BE2C (cell line): ENCODE measurements at regions not wholly inside any gene's neighbourhood (a gene's known extent, or its start where the extent isn't known, plus 50 kb on each side); places are given as distances from the start of the nearest gene placed in this dataset.

ENCODE experiments used
- DNase-seq: peaks from one replicate; pipeline ENCODE4 v3.0.0-alpha.2; 2020
- H3K27me3 ChIP-seq: fragments of 250-450 bp; sonication (Bioruptor Pico); 2 replicates; pipeline ENCODE4 v1.5.1; 2020; ENCODE audit warnings: mild to moderate bottlenecking
- H3K36me3 ChIP-seq: fragments of 250-450 bp; sonication (Bioruptor Pico); 2 replicates; pipeline ENCODE4 v1.5.1; 2020; ENCODE audit warnings: mild to moderate bottlenecking
- H3K4me1 ChIP-seq: fragments of 250-450 bp; sonication (Bioruptor Pico); 2 replicates; pipeline ENCODE4 v1.5.1; 2020
- H3K4me3 ChIP-seq: 2 replicates; pipeline ENCODE4 v1.5.1; 2011; ENCODE audit warnings: low read depth, low read length
- H3K9me3 ChIP-seq: fragments of 250-450 bp; sonication (Bioruptor Pico); 2 replicates; pipeline ENCODE4 v1.5.1; 2020
- TF ChIP-seq, protein P1 (sequence below): IDR thresholded peaks from 2 replicates; pipeline ENCODE4 v1.5.1; 2012; ENCODE audit warnings: mild to moderate bottlenecking, low read depth, low read length

DNA sequence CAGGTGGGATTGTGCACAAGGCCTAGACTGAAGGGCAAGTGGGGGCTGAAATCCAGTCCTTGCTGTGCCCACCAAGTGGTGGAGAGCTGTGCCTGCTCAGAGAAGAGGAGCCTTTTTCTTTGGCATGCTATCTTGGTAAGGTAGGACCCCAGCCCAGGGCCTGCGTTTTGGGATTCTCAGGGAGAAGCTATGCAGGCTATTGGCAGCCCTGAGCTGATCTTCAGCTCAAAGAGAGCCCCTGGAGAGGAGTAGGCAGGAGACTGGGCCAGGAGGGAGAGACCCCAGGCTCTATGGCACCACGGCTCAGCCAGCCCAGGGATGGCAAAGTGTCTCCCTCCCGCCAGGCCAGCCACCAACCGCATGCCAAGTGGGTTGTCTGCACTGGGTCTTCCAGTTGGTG lies 119.2 kb upstream of the PCBD1 start:
- TF ChIP-seq, protein P1, sequence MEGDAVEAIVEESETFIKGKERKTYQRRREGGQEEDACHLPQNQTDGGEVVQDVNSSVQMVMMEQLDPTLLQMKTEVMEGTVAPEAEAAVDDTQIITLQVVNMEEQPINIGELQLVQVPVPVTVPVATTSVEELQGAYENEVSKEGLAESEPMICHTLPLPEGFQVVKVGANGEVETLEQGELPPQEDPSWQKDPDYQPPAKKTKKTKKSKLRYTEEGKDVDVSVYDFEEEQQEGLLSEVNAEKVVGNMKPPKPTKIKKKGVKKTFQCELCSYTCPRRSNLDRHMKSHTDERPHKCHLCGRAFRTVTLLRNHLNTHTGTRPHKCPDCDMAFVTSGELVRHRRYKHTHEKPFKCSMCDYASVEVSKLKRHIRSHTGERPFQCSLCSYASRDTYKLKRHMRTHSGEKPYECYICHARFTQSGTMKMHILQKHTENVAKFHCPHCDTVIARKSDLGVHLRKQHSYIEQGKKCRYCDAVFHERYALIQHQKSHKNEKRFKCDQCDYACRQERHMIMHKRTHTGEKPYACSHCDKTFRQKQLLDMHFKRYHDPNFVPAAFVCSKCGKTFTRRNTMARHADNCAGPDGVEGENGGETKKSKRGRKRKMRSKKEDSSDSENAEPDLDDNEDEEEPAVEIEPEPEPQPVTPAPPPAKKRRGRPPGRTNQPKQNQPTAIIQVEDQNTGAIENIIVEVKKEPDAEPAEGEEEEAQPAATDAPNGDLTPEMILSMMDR, result no peak
- H3K27me3 ChIP-seq, result no peaks in the 10 kb centered on the region
- peaks cover 8% of the 10 kb centered on the region for H3K4me1 ChIP-seq
- DNase-seq, result no peak
- no peak overlapping the region for H3K4me3 ChIP-seq
- H3K36me3 ChIP-seq, result no peaks in the 10 kb centered on the region
- no peaks in the 10 kb centered on the region for H3K9me3 ChIP-seq

DNA sequence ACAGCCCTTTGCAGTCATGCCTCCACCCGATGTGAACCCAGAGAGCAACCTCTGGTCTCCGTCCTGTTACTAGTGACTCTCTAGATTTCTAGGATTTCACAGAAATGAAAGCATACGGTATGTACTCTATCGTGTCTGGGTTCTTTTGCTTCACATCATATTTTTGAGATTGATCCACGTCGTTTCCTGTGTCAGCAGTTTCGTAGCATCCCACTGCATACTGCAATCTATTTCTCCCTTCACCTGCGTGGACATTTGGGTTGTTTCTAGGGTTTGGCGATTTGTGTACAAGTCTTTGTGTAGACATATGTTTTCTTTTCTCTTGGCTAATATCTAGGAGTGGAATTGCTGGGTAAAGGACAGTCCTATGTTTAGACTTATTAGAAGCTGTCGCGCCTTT lies 119.8 kb upstream of the PCBD1 start:
- DNase-seq, result no peak
- Histone ChIP-seq H3K4me1 (peaks cover 8% of the 10 kb centered on the region), H3K9me3 (no peaks in the 10 kb centered on the region), H3K36me3 (no peaks in the 10 kb centered on the region), H3K27me3 (no peaks in the 10 kb centered on the region), H3K4me3 (no peak overlapping the region)
- TF ChIP-seq, protein P1, result no peak

DNA sequence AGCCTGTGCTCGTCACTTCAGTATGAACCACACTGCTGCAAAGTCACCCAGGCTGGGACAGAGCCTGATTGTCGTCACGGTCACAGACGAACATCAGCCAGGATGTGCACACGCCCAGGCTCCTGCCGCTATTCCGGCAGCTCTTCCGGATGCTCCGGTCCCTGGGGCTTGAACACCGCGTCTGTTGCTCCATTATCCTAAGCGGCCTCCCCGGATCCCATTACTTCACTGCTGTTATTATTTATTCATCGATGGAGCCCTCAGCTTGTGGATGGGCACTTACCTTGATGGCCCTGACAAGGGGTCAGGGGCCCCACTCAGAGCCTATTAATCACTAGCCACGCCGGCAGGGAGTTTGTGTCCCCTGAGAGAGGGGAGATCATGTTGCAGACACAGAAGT lies 120.8 kb upstream of the PCBD1 start:
- TF ChIP-seq, protein P1, result no peak

DNA sequence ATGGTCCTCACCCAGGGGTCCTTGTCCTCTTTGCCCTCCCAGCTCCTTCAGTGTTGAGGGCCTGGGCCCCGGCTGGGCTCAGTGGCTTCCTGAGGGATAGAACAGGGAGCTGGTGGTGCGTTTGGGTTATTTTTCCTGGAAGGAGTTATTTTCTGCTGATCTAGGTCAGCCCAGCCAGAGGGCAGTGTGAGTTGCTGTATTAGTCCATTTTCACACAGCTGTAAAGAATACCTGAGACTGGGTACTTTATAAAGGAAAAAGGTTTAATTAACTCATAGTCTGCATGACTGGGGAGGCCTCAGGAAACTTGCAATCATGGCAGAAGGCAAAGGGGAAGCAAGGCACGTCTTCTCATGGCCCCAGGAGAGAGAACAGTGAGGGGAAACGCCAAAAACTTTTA lies 122.4 kb upstream of the PCBD1 start:
- TF ChIP-seq, protein P1, result peak; percentile 41
- peaks cover 23% of the 10 kb centered on the region for H3K4me1 ChIP-seq
- no peak overlapping the region for H3K4me3 ChIP-seq
- H3K36me3 ChIP-seq, result no peaks in the 10 kb centered on the region
- no peak for DNase-seq
- no peaks in the 10 kb centered on the region for H3K9me3 ChIP-seq
- H3K27me3 ChIP-seq, result no peaks in the 10 kb centered on the region

More for the DNA sequence above, 120.8 kb upstream of the PCBD1 start:
- no peaks in the 10 kb centered on the region for H3K9me3 ChIP-seq
- peaks cover 11% of the 10 kb centered on the region for H3K4me1 ChIP-seq
- H3K27me3 ChIP-seq, result no peaks in the 10 kb centered on the region
- H3K36me3 ChIP-seq, result no peaks in the 10 kb centered on the region
- peak; percentile 50 for DNase-seq
- no peak overlapping the region for H3K4me3 ChIP-seq

DNA sequence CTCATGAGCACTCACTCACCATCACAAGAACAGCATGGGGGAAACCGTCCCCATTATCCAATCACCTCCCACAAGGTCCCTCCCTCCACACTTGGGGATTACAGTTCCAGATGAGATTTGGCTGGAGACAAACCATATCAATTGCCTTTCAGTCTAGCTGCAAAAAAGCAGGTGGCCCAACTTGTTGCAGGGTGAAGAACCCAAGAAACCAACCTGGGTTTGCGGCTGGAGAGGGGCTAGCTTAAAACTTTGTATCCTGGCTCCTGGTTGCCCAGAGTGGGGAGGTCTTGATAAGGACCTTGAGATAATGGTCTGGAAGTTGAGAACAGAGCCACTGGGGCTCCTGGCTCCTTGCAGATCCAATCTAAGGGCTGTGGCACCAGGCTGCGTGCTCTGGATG lies 122.8 kb upstream of the PCBD1 start:
- no peak for DNase-seq
- Histone ChIP-seq H3K36me3 (no peaks in the 10 kb centered on the region), H3K9me3 (no peaks in the 10 kb centered on the region), H3K27me3 (no peaks in the 10 kb centered on the region), H3K4me1 (peaks cover 23% of the 10 kb centered on the region), H3K4me3 (no peak overlapping the region)
- TF ChIP-seq, protein P1, result no peak

DNA sequence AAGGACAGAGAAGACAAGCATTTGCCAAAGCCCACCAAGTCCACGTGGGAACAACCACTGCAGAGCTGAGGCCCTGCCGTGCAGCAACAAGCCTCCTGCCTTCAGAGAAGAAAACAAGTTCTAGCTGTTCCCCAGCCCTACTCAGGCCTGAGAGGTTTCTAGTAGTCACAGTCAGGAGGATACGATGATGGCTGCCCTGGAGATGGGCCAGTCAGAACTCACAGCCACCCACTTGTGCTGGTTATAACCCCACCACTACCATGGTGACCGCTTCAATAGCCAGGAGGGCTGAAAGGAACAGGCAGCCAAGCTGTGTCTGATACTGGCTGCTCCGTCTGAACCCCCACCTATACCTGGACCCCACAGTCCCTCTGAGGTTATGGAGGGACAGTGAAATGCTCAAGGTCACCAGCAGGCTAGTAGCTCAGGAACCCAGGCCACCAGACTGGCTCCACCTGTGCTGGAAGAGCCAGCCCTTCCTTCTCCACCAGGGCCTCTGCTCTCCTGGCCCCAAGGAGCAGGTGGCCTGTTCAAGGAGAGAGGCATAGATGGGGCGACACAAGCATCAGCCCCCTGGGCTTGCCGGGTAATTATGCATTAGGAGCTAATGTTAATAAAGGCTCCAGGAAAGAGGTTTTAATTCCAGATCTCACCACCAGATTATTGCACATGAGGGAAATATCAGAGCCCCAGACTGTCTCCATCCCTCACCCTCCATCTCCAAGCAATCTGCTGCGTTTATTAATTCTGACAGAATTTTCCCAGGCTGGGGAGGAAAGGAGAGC lies 125.8 kb upstream of the PCBD1 start:
- TF ChIP-seq, protein P1, result no peak
- no peak overlapping the region for H3K4me3 ChIP-seq
- no peaks in the 10 kb centered on the region for H3K27me3 ChIP-seq
- no peaks in the 10 kb centered on the region for H3K36me3 ChIP-seq
- no peaks in the 10 kb centered on the region for H3K9me3 ChIP-seq
- peaks cover 23% of the 10 kb centered on the region for H3K4me1 ChIP-seq
- peak; percentile 30 for DNase-seq
